Fibroblast of lung (primary cell): ENCODE measurements at regions not wholly inside any gene's neighbourhood (a gene's known extent, or its start where the extent isn't known, plus 50 kb on each side); places are given as distances from the start of the nearest gene placed in this dataset.

Source experiments
- CTCF ChIP-seq, 2 donors: IDR thresholded peaks in 1 of 2; conservative IDR thresholded peaks in 1 of 2; 1 replicate in 1 of 2; 2 replicates in 1 of 2; pipeline ENCODE4 v1.5.1; 2011 to 2012; ENCODE audit warnings: low read length in 2 of 2, control low read depth in 1 of 2, inconsistent platforms in 1 of 2, low read depth in 1 of 2, mild to moderate bottlenecking in 1 of 2
- EZH2 ChIP-seq: IDR thresholded peaks from 2 replicates; pipeline ENCODE4 v1.5.1; 2012; ENCODE audit warnings: low read length, control low read depth, mild to moderate bottlenecking; ENCODE audit errors: missing control alignments

- TF ChIP-seq CTCF (conservative IDR thresholded peaks at IDR 0.05 in 1 of 2, IDR thresholded peaks at IDR 0.05 in 1 of 2; ENCODE audit: low read depth in 1 of 2, low read length in 2 of 2) = no peak
- TF ChIP-seq EZH2 = no peak
Measured at GRCh38 chr2:16071865-16072637, 131.7 kb downstream of the MYCN start.
